BJ (cell line): ENCODE measurements at regions not wholly inside any gene's neighbourhood (a gene's known extent, or its start where the extent isn't known, plus 50 kb on each side); places are given as distances from the start of the nearest gene placed in this dataset.

Experiments used
- CTCF ChIA-PET: fragments of 350-600 bp; formaldehyde crosslinking; extraction: SDS; loops from one replicate; lab custom pipeline; 2021; ENCODE audit warnings: antibody characterized with exemption, inconsistent platforms; lab: Yijun Ruan, JAX
- POLR2A ChIA-PET: fragments of 300-600 bp; sonication (Branson Sonifier 250); formaldehyde crosslinking; extraction: SDS; loops from one replicate; lab custom pipeline; 2021; ENCODE audit warnings: antibody characterized with exemption; lab: Charles Lee
- DNase-seq: peaks from one replicate; pipeline ENCODE4 v3.0.0-alpha.2; 2011; ENCODE audit warnings: low read depth
- H3K27me3 ChIP-seq: 2 replicates; pipeline ENCODE4 v1.6.0; 2011; ENCODE audit warnings: low read length; ENCODE audit not compliant: control insufficient read depth, insufficient read depth
- H3K36me3 ChIP-seq: 2 replicates; pipeline ENCODE4 v1.5.1; 2011; ENCODE audit warnings: low read length; ENCODE audit not compliant: control insufficient read depth, insufficient read depth
- H3K4me3 ChIP-seq: 2 replicates; pipeline ENCODE4 v1.5.1; 2011; ENCODE audit warnings: low read depth, mild to moderate bottlenecking, control low read depth, low read length
- TF ChIP-seq, protein P1 (sequence below): IDR thresholded peaks from 2 replicates; pipeline ENCODE4 v1.5.1; 2011; ENCODE audit warnings: low read depth, mild to moderate bottlenecking, control low read depth, inconsistent platforms, low read length, moderate library complexity; ENCODE audit not compliant: insufficient read depth

GRCh38 chr10:81570878-81571794, 303.9 kb upstream of the NRG3 start:
- CTCF ChIA-PET: no interaction called here
- TF ChIP-seq, protein P1, sequence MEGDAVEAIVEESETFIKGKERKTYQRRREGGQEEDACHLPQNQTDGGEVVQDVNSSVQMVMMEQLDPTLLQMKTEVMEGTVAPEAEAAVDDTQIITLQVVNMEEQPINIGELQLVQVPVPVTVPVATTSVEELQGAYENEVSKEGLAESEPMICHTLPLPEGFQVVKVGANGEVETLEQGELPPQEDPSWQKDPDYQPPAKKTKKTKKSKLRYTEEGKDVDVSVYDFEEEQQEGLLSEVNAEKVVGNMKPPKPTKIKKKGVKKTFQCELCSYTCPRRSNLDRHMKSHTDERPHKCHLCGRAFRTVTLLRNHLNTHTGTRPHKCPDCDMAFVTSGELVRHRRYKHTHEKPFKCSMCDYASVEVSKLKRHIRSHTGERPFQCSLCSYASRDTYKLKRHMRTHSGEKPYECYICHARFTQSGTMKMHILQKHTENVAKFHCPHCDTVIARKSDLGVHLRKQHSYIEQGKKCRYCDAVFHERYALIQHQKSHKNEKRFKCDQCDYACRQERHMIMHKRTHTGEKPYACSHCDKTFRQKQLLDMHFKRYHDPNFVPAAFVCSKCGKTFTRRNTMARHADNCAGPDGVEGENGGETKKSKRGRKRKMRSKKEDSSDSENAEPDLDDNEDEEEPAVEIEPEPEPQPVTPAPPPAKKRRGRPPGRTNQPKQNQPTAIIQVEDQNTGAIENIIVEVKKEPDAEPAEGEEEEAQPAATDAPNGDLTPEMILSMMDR: no peak
- no peak for DNase-seq
- Histone ChIP-seq H3K4me3 (no peak overlapping the region), H3K27me3 (no peaks in the 10 kb centered on the region), H3K36me3 (no peaks in the 10 kb centered on the region)
- POLR2A ChIA-PET: no interaction called here

- no peaks in the 10 kb centered on the region for H3K27me3 ChIP-seq
- H3K36me3 ChIP-seq: no peaks in the 10 kb centered on the region
- CTCF ChIA-PET: no interaction called here
- DNase-seq: no peak
- POLR2A ChIA-PET: no interaction called here
- TF ChIP-seq, protein P1: no peak
- no peak overlapping the region for H3K4me3 ChIP-seq
Measured at GRCh38 chr10:81575036-81575435, 300.0 kb upstream of the NRG3 start.

GRCh38 chr10:81576336-81576735, 298.7 kb upstream of the NRG3 start:
- no peak for DNase-seq
- H3K4me3 ChIP-seq: no peak overlapping the region
- H3K36me3 ChIP-seq: no peaks in the 10 kb centered on the region
- CTCF ChIA-PET: no interaction called here
- POLR2A ChIA-PET: no interaction called here
- TF ChIP-seq, protein P1: no peak
- H3K27me3 ChIP-seq: no peaks in the 10 kb centered on the region

- Histone ChIP-seq H3K27me3 (no peaks in the 10 kb centered on the region), H3K4me3 (no peak overlapping the region), H3K36me3 (no peaks in the 10 kb centered on the region)
- TF ChIP-seq, protein P1: no peak
- POLR2A ChIA-PET: no interaction called here
- DNase-seq: no peak
- CTCF ChIA-PET: no interaction called here
Measured at GRCh38 chr10:81594991-81595390, 280.0 kb upstream of the NRG3 start.

DNA sequence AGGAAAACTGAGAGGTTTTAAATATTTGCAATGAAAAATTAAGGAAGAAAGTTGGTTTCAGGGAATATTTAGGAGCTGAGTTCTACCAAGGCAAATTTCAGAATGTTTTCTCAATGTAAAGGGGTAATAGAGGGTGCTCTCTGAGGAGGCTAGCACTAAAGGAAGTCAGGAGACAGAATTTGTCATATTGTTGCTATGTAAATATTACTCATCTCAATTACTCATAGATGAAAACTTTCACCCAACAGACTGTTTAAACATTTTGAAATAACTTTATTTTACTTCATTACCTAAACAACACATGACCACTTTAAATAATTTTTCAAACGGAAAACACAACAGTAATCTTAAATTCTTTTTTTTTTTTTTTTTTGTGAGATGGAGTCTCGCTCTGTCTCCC, 274.8 kb upstream of the NRG3 start:
- CTCF ChIA-PET: no interaction called here
- Histone ChIP-seq H3K27me3 (no peaks in the 10 kb centered on the region), H3K4me3 (no peak overlapping the region), H3K36me3 (no peaks in the 10 kb centered on the region)
- POLR2A ChIA-PET: no interaction called here
- TF ChIP-seq, protein P1: no peak
- DNase-seq: no peak
